CD14-positive monocyte (primary cell): ENCODE measurements at regions not wholly inside any gene's neighbourhood (a gene's known extent, or its start where the extent isn't known, plus 50 kb on each side); places are given as distances from the start of the nearest gene placed in this dataset.
"Not testable (repeated sequence)": the region's sequence is repeated elsewhere in the genome, so short reads cannot be mapped to it uniquely, and the experiment has no call there.

Experiments
- DNase-seq, 3 donors: peaks; one replicate each; pipeline ENCODE4 v3.0.0-alpha.2; 2011 to 2022
- H2AFZ ChIP-seq: 2 replicates; pipeline ENCODE4 v1.6.0; 2012; ENCODE audit warnings: mild to moderate bottlenecking, low read depth, low read length, inconsistent platforms; ENCODE audit not compliant: insufficient read depth, poor library complexity, severe bottlenecking
- H3K27ac ChIP-seq, 2 donors: 1 replicate in 1 of 2; 2 replicates in 1 of 2; pipeline ENCODE4 v1.5.1; 2012 to 2013; ENCODE audit warnings: low read length in 2 of 2, control low read depth in 1 of 2, inconsistent platforms in 1 of 2, low read depth in 1 of 2, mild to moderate bottlenecking in 1 of 2
- H3K27me3 ChIP-seq, 2 donors: one replicate each; pipeline versions ENCODE4 v1.6.0 to v1.6.1; 2011 to 2013; ENCODE audit warnings: low read length in 2 of 2; ENCODE audit not compliant: control insufficient read depth in 2 of 2, insufficient read depth in 2 of 2
- H3K36me3 ChIP-seq, 2 donors: replicated peaks in 1 of 2; 1 replicate in 1 of 2; 2 replicates in 1 of 2; pipeline versions ENCODE4 v1.5.1 to v1.6.1; 2012 to 2013; ENCODE audit warnings: low read length in 2 of 2, control low read depth in 1 of 2, inconsistent platforms in 1 of 2, mild to moderate bottlenecking in 1 of 2; ENCODE audit not compliant: insufficient read depth in 2 of 2, control insufficient read depth in 1 of 2
- H3K4me1 ChIP-seq, 2 donors: 1 replicate in 1 of 2; 2 replicates in 1 of 2; pipeline versions ENCODE4 v1.5.1 to v1.6.1; 2012 to 2013; ENCODE audit warnings: low read length in 2 of 2, control low read depth in 1 of 2, inconsistent platforms in 1 of 2, mild to moderate bottlenecking in 1 of 2, moderate library complexity in 1 of 2; ENCODE audit not compliant: insufficient read depth in 2 of 2, control insufficient read depth in 1 of 2
- H3K4me2 ChIP-seq: replicated peaks from 2 replicates; pipeline ENCODE3; 2012; ENCODE audit warnings: low read length, moderate library complexity, mild to moderate bottlenecking; ENCODE audit not compliant: poor library complexity, severe bottlenecking; ENCODE audit errors: extremely low read depth
- H3K4me3 ChIP-seq, 3 experiments: fragments of 200-600 bp in 1 of 3; sonication (generic) in 1 of 3; replicated peaks in 1 of 3; 1 replicate in 2 of 3; 2 replicates in 1 of 3; pipeline ENCODE4 v1.5.1; 2011 to 2013; ENCODE audit warnings: low read length in 3 of 3, mild to moderate bottlenecking in 3 of 3, control low read depth in 2 of 3, low read depth in 2 of 3, inconsistent platforms in 1 of 3, moderate library complexity in 1 of 3
- H3K79me2 ChIP-seq: 2 replicates; pipeline ENCODE4 v1.6.0; 2012; ENCODE audit warnings: mild to moderate bottlenecking, control low read depth, inconsistent platforms, low read length, moderate library complexity; ENCODE audit not compliant: insufficient read depth
- H3K9ac ChIP-seq: 2 replicates; pipeline ENCODE4 v1.6.0; 2017; ENCODE audit warnings: low read length, mild to moderate bottlenecking; ENCODE audit not compliant: insufficient read depth, poor library complexity, severe bottlenecking
- H3K9me3 ChIP-seq, 2 donors: replicated peaks in 1 of 2; 1 replicate in 1 of 2; 2 replicates in 1 of 2; pipeline versions ENCODE4 v1.5.1 to v1.6.1; 2012 to 2013; ENCODE audit warnings: low read length in 2 of 2, control low read depth in 1 of 2; ENCODE audit not compliant: control insufficient read depth in 1 of 2, insufficient read depth in 1 of 2
- H4K20me1 ChIP-seq: 2 replicates; pipeline ENCODE4 v1.6.0; 2012; ENCODE audit warnings: mild to moderate bottlenecking, low read length, control low read depth, moderate library complexity; ENCODE audit not compliant: insufficient read depth
- H3K27ac Mint-ChIP-seq, 7 donors: one replicate each; pipeline ENCODE4 v1.8.0; 2020; ENCODE audit warnings: mild to moderate bottlenecking in 7 of 7, mixed read lengths in 7 of 7, moderate library complexity in 6 of 7, inconsistent platforms in 2 of 7
- H3K27me3 Mint-ChIP-seq, 3 donors: one replicate each; pipeline ENCODE4 v1.8.0; 2021 to 2022; ENCODE audit warnings: low read depth in 3 of 3, mild to moderate bottlenecking in 3 of 3, mixed read lengths in 3 of 3, moderate library complexity in 3 of 3, inconsistent platforms in 1 of 3
- H3K36me3 Mint-ChIP-seq, 2 donors: one replicate each; pipeline ENCODE4 v1.8.0; 2020; ENCODE audit warnings: mixed read lengths in 2 of 2, inconsistent platforms in 1 of 2, mild to moderate bottlenecking in 1 of 2
- H3K4me1 Mint-ChIP-seq: one replicate; pipeline ENCODE4 v1.8.0; 2020; ENCODE audit warnings: mild to moderate bottlenecking, mixed read lengths
- H3K4me3 Mint-ChIP-seq, 2 donors: one replicate each; pipeline ENCODE4 v1.8.0; 2020; ENCODE audit warnings: mild to moderate bottlenecking in 2 of 2, mixed read lengths in 2 of 2, moderate library complexity in 1 of 2
- H3K9me3 Mint-ChIP-seq, 7 donors: one replicate each; pipeline ENCODE4 v1.8.0; 2020 to 2022; ENCODE audit warnings: mixed read lengths in 7 of 7, mild to moderate bottlenecking in 6 of 7, moderate library complexity in 6 of 7, inconsistent platforms in 2 of 7
- whole genome bisulfite sequencing: methylation state at CpG from one replicate; pipeline ENCODE4 v1.1.5; 2013; ENCODE audit warnings: missing lambda C conversion rate; ENCODE audit not compliant: insufficient coverage; 5-methylcytosine and 5-hydroxymethylcytosine counted together
- intact Hi-C, 2 donors: fragments of 100-400 bp; cut with micrococcal nuclease; formaldehyde crosslinking; loops; one replicate each; pipeline versions ENCODE4 v1.15.0 to v1.15.1; 2023
- TF ChIP-seq, protein P1 (sequence below): fragments of 200-600 bp; IDR thresholded peaks from one replicate; pipeline ENCODE4 v1.8.0; 2022; ENCODE audit warnings: antibody characterized with exemption, mild to moderate bottlenecking

GRCh38 chr10:52368725-52369124 lies 54.6 kb downstream of the DKK1 start:
- TF ChIP-seq, protein P1, sequence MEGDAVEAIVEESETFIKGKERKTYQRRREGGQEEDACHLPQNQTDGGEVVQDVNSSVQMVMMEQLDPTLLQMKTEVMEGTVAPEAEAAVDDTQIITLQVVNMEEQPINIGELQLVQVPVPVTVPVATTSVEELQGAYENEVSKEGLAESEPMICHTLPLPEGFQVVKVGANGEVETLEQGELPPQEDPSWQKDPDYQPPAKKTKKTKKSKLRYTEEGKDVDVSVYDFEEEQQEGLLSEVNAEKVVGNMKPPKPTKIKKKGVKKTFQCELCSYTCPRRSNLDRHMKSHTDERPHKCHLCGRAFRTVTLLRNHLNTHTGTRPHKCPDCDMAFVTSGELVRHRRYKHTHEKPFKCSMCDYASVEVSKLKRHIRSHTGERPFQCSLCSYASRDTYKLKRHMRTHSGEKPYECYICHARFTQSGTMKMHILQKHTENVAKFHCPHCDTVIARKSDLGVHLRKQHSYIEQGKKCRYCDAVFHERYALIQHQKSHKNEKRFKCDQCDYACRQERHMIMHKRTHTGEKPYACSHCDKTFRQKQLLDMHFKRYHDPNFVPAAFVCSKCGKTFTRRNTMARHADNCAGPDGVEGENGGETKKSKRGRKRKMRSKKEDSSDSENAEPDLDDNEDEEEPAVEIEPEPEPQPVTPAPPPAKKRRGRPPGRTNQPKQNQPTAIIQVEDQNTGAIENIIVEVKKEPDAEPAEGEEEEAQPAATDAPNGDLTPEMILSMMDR: no peak
- H3K4me2 ChIP-seq: no peak overlapping the region
- H3K36me3 ChIP-seq: no peaks in the 10 kb centered on the region
- H2AFZ ChIP-seq: no peak overlapping the region
- Mint-ChIP-seq H3K9me3 (peaks cover 4 to 21% (median 13%) of the 10 kb centered on the region in 7 donors), H3K4me3 (no peak overlapping the region), H3K4me1 (no peaks in the 10 kb centered on the region), H3K36me3 (no peaks in the 10 kb centered on the region), H3K27me3 (peaks cover 0 to 2% (median 2%) of the 10 kb centered on the region in 3 donors), H3K27ac (no peak overlapping the region)
- H4K20me1 ChIP-seq: no peaks in the 10 kb centered on the region
- peaks cover 0 to 7% of the 10 kb centered on the region in 2 donors for H3K9me3 ChIP-seq
- WGBS: no CpG with 5 or more reads among the region's 1 CpG
- no peaks in the 10 kb centered on the region for H3K4me1 ChIP-seq
- H3K9ac ChIP-seq: no peak overlapping the region
- no peak overlapping the region for H3K4me3 ChIP-seq
- H3K27ac ChIP-seq: no peak overlapping the region
- intact Hi-C loops: no loop called here
- no peaks in the 10 kb centered on the region for H3K79me2 ChIP-seq
- H3K27me3 ChIP-seq: no peaks in the 10 kb centered on the region
- DNase-seq: no peak

DNA sequence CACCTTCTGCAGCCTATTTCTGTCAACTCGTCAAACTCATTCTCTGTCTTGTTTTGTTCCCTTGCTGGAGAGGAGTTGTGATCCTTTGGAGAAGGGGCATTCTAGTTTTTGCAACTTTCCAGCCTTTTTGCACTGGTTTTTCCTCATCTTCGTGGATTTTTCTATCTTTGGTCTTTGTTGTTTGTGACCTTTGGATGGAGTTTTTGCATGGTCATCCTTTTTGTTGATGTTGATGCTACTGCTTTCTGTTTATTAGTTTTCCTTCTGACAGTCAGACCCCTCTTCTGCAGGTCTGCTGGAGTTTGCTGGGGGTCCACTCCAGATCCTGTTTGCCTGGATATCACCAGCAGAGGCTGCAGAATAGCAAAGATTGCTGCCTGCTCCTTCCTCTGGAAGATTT lies 60.1 kb downstream of the DKK1 start:
- H3K9ac ChIP-seq, H3K27me3 ChIP-seq, H3K36me3 Mint-ChIP-seq, H3K36me3 ChIP-seq, H3K27me3 Mint-ChIP-seq, H3K27ac ChIP-seq, H3K4me3 Mint-ChIP-seq, H4K20me1 ChIP-seq, H3K4me3 ChIP-seq, H3K4me2 ChIP-seq, DNase-seq, H3K4me1 Mint-ChIP-seq, H3K4me1 ChIP-seq, H3K9me3 Mint-ChIP-seq, H3K79me2 ChIP-seq, intact Hi-C loops, H3K27ac Mint-ChIP-seq, H2AFZ ChIP-seq: not testable (repeated sequence)
- WGBS: 64% methylated on average over 1 of the region's 2 CpGs
- peaks cover 0 to 12% of the 10 kb centered on the region in 2 donors for H3K9me3 ChIP-seq
